Ishikawa (cell line): ENCODE measurements at regions not wholly inside any gene's neighbourhood (a gene's known extent, or its start where the extent isn't known, plus 50 kb on each side); places are given as distances from the start of the nearest gene placed in this dataset.

Experiments
- EGR1 ChIP-seq: IDR thresholded peaks from 2 replicates; pipeline ENCODE4 v1.6.1; 2012
- EP300 ChIP-seq: IDR thresholded peaks from 2 replicates; pipeline ENCODE4 v1.6.1; 2012; ENCODE audit warnings: borderline replicate concordance
- RAD21 ChIP-seq: IDR thresholded peaks from 2 replicates; pipeline ENCODE4 v1.6.1; 2012; ENCODE audit warnings: low read depth
- TAF1 ChIP-seq: IDR thresholded peaks from 2 replicates; pipeline ENCODE4 v1.6.1; 2012; ENCODE audit warnings: low read depth, mild to moderate bottlenecking
- TEAD4 ChIP-seq: IDR thresholded peaks from 2 replicates; pipeline ENCODE4 v1.6.1; 2012

GRCh38 chr2:75274936-75275335 is 75.6 kb upstream of the TACR1 start:
- no peak for TF ChIP-seq EGR1
- TF ChIP-seq TAF1 = no peak
- TF ChIP-seq RAD21 = no peak
- TF ChIP-seq TEAD4 = no peak
- TF ChIP-seq EP300 = no peak
